SK-N-SH treated with all-trans-retinoic acid at 6 μM for 48 hours (cell line): ENCODE measurements at regions not wholly inside any gene's neighbourhood (a gene's known extent, or its start where the extent isn't known, plus 50 kb on each side); places are given as distances from the start of the nearest gene placed in this dataset.

Experiments
- BACH2 ChIP-seq: fragments of 250-450 bp; sonication (Bioruptor Pico); IDR thresholded peaks from 2 replicates; pipeline ENCODE4 v1.9.0; 2021; ENCODE audit warnings: mild to moderate bottlenecking, borderline replicate concordance
- ESRRG ChIP-seq: fragments of 250-450 bp; sonication (Bioruptor Pico); IDR thresholded peaks from 2 replicates; pipeline ENCODE4 v1.6.1; 2021; ENCODE audit warnings: mild to moderate bottlenecking
- GLIS3 ChIP-seq: fragments of 250-450 bp; sonication (Bioruptor Pico); IDR thresholded peaks from 2 replicates; pipeline ENCODE4 v1.5.0; 2020; ENCODE audit warnings: mild to moderate bottlenecking, moderate library complexity
- ISL1 ChIP-seq: fragments of 250-450 bp; sonication (Bioruptor Pico); IDR thresholded peaks from 2 replicates; pipeline ENCODE4 v2.1.2; 2022; ENCODE audit warnings: mild to moderate bottlenecking, moderate library complexity
- RARB ChIP-seq: fragments of 250-450 bp; sonication (Bioruptor Pico); IDR thresholded peaks from 2 replicates; pipeline ENCODE4 v1.8.0; 2021; ENCODE audit warnings: mild to moderate bottlenecking, moderate library complexity
- TSHZ2 ChIP-seq: fragments of 250-450 bp; sonication (Bioruptor Pico); IDR thresholded peaks from 2 replicates; pipeline ENCODE4 v1.5.0; 2020; ENCODE audit warnings: mild to moderate bottlenecking, moderate library complexity
- ZC3H10 ChIP-seq: fragments of 250-450 bp; sonication (Bioruptor Pico); IDR thresholded peaks from 2 replicates; pipeline ENCODE4 v1.5.1; 2021; ENCODE audit warnings: mild to moderate bottlenecking, moderate library complexity

GRCh38 chr7:98698976-98699375 is 81.9 kb downstream of the NPTX2 start:
- TF ChIP-seq RARB (CRISPR knock-in tag) = no peak
- TF ChIP-seq TSHZ2 (CRISPR knock-in tag) = no peak
- TF ChIP-seq GLIS3 (CRISPR knock-in tag) = no peak
- no peak for TF ChIP-seq ISL1 (CRISPR knock-in tag)
- TF ChIP-seq BACH2 (CRISPR knock-in tag) = no peak
- TF ChIP-seq ESRRG (CRISPR knock-in tag) = no peak
- TF ChIP-seq ZC3H10 (CRISPR knock-in tag) = no peak
